ENCODE measurements at regions not wholly inside any gene's neighbourhood (a gene's known extent, or its start where the extent isn't known, plus 50 kb on each side); places are given as distances from the start of the nearest gene placed in this dataset.

GRCh38 chr4:182190306-182190705, 52.9 kb upstream of the TENM3 start:
- TF ChIP-seq POLR2A (IDR thresholded peaks at IDR 0.05) (no peak), CTCF (IDR thresholded peaks at IDR 0.05 in 4 of 5, conservative IDR thresholded peaks at IDR 0.05 in 1 of 5) (no peak)
- ATAC-seq (no peak), DNase-seq (no peak)
- Histone ChIP-seq H3K9me3 (no peaks in the 10 kb centered on the region), H3K4me1 (no peaks in the 10 kb centered on the region), H3K36me3 (no peaks in the 10 kb centered on the region), H3K27me3 (no peaks in the 10 kb centered on the region), H3K4me3 (no peak overlapping the region), H3K27ac (no peak overlapping the region)
- intact Hi-C loops (cut with DNase I; ENCODE audit: low total_unique reads) = no loop called here
- in situ Hi-C loops (cut with MboI; ENCODE audit: low sequenced_read_pairs in 4 of 4) = no loop called here

- TF ChIP-seq CTCF (IDR thresholded peaks at IDR 0.05 in 4 of 5, conservative IDR thresholded peaks at IDR 0.05 in 1 of 5) (no peak), POLR2A (IDR thresholded peaks at IDR 0.05) (no peak)
- in situ Hi-C loops (cut with MboI; ENCODE audit: low sequenced_read_pairs in 4 of 4) (no loop called here), intact Hi-C loops (cut with DNase I; ENCODE audit: low total_unique reads) (no loop called here)
- Histone ChIP-seq H3K9me3 (no peaks in the 10 kb centered on the region), H3K27ac (no peak overlapping the region), H3K4me3 (no peak overlapping the region), H3K4me1 (no peaks in the 10 kb centered on the region), H3K27me3 (no peaks in the 10 kb centered on the region), H3K36me3 (no peaks in the 10 kb centered on the region)
- no peak for DNase-seq
- no peak for ATAC-seq
These were observed 50.6 kb upstream of the TENM3 start for GRCh38 chr4:182192511-182193181.

GRCh38 chr4:182193311-182193710, 49.9 kb upstream of the TENM3 start:
- H3K4me1 ChIP-seq = no peaks in the 10 kb centered on the region
- DNase-seq (no peak), ATAC-seq (no peak)
- no peaks in the 10 kb centered on the region for H3K36me3 ChIP-seq
- intact Hi-C loops (cut with DNase I; ENCODE audit: low total_unique reads) = no loop called here
- no peaks in the 10 kb centered on the region for H3K27me3 ChIP-seq
- H3K9me3 ChIP-seq = no peaks in the 10 kb centered on the region
- TF ChIP-seq CTCF (IDR thresholded peaks at IDR 0.05 in 4 of 5, conservative IDR thresholded peaks at IDR 0.05 in 1 of 5) (no peak), POLR2A (IDR thresholded peaks at IDR 0.05) (no peak)
- H3K27ac ChIP-seq = no peak overlapping the region
- no peak overlapping the region for H3K4me3 ChIP-seq
- in situ Hi-C loops (cut with MboI; ENCODE audit: low sequenced_read_pairs in 4 of 4) = no loop called here

MicroRNAs in the stretch of these regions (microRNA counts, 767-probe panel; counts per million panel counts)
- 356 to 448 counts per million in 2 donors for microRNA hsa-miR-1305

Small RNA genes lying in the stretch of these regions (microRNA-seq; reads per million reads assigned to microRNA genes)
- 0 reads per million in 2 donors for gene MIR1305 (ENCODE audit: borderline replicate concordance in 2 of 2)

Data from gastrocnemius medialis (tissue), 4 donors.